ENCODE measurements at regions not wholly inside any gene's neighbourhood (a gene's known extent, or its start where the extent isn't known, plus 50 kb on each side); places are given as distances from the start of the nearest gene placed in this dataset.

- Histone ChIP-seq H3K4me1 (ENCODE audit: insufficient read depth, low read length, severe bottlenecking) (no peaks in the 10 kb centered on the region), H3K9ac (ENCODE audit: low read length) (no peak overlapping the region), H3K36me3 (ENCODE audit: insufficient read depth, low read length) (no peaks in the 10 kb centered on the region), H3F3A (ENCODE audit: insufficient read depth, low read length) (no peaks in the 10 kb centered on the region), H3K4me2 (ENCODE audit: low read length) (no peak overlapping the region), H3K4me3 (ENCODE audit: low read depth, low read length, poor library complexity, severe bottlenecking) (no peak overlapping the region), H3K27ac (ENCODE audit: low read depth, low read length, poor library complexity, severe bottlenecking) (no peak overlapping the region), H3K9me2 (ENCODE audit: low read depth, low read length) (no peaks in the 10 kb centered on the region), H2AFZ (ENCODE audit: low read length) (no peak overlapping the region), H3K79me2 (ENCODE audit: insufficient read depth, low read length) (no peaks in the 10 kb centered on the region), H4K20me1 (ENCODE audit: insufficient read depth, low read length) (no peaks in the 10 kb centered on the region), H3K27me3 (ENCODE audit: insufficient read depth, low read length) (no peaks in the 10 kb centered on the region), H3K9me3 (ENCODE audit: low read length) (no peaks in the 10 kb centered on the region)
- TF ChIP-seq CTCF (IDR thresholded peaks at IDR 0.05; ENCODE audit: low read length) (no peak), EZH2 (IDR thresholded peaks at IDR 0.05; ENCODE audit: borderline replicate concordance, low read length) (no peak)
Measured at GRCh38 chr17:14935139-14935841, 329.8 kb downstream of the PMP22 start.

- Histone ChIP-seq H3K9me2 (ENCODE audit: low read depth, low read length) (no peaks in the 10 kb centered on the region), H3K79me2 (ENCODE audit: insufficient read depth, low read length) (no peaks in the 10 kb centered on the region)
Measured at GRCh38 chr17:14933676-14934075, 331.4 kb downstream of the PMP22 start.

GRCh38 chr17:14926526-14927122, 338.5 kb downstream of the PMP22 start:
- no peak overlapping the region for H2AFZ ChIP-seq (ENCODE audit: low read length)

More at GRCh38 chr17:14933676-14934075, 331.4 kb downstream of the PMP22 start:
- Histone ChIP-seq H3F3A (ENCODE audit: insufficient read depth, low read length) (no peaks in the 10 kb centered on the region), H3K36me3 (ENCODE audit: insufficient read depth, low read length) (no peaks in the 10 kb centered on the region), H2AFZ (ENCODE audit: low read length) (no peak overlapping the region), H3K4me1 (ENCODE audit: insufficient read depth, low read length, severe bottlenecking) (no peaks in the 10 kb centered on the region), H3K27me3 (ENCODE audit: insufficient read depth, low read length) (no peaks in the 10 kb centered on the region), H3K4me3 (ENCODE audit: low read depth, low read length, poor library complexity, severe bottlenecking) (no peak overlapping the region), H3K9me3 (ENCODE audit: low read length) (no peaks in the 10 kb centered on the region), H3K4me2 (ENCODE audit: low read length) (no peak overlapping the region), H3K27ac (ENCODE audit: low read depth, low read length, poor library complexity, severe bottlenecking) (no peak overlapping the region), H3K9ac (ENCODE audit: low read length) (no peak overlapping the region), H4K20me1 (ENCODE audit: insufficient read depth, low read length) (no peaks in the 10 kb centered on the region)
- TF ChIP-seq CTCF (IDR thresholded peaks at IDR 0.05; ENCODE audit: low read length) (no peak), EZH2 (IDR thresholded peaks at IDR 0.05; ENCODE audit: borderline replicate concordance, low read length) (no peak)

More at GRCh38 chr17:14926526-14927122, 338.5 kb downstream of the PMP22 start:
- Histone ChIP-seq H3K27me3 (ENCODE audit: insufficient read depth, low read length) (no peaks in the 10 kb centered on the region), H4K20me1 (ENCODE audit: insufficient read depth, low read length) (no peaks in the 10 kb centered on the region), H3K9me3 (ENCODE audit: low read length) (no peaks in the 10 kb centered on the region), H3K4me3 (ENCODE audit: low read depth, low read length, poor library complexity, severe bottlenecking) (no peak overlapping the region), H3K4me1 (ENCODE audit: insufficient read depth, low read length, severe bottlenecking) (no peaks in the 10 kb centered on the region), H3K9ac (ENCODE audit: low read length) (no peak overlapping the region), H3F3A (ENCODE audit: insufficient read depth, low read length) (no peaks in the 10 kb centered on the region), H3K79me2 (ENCODE audit: insufficient read depth, low read length) (no peaks in the 10 kb centered on the region), H3K36me3 (ENCODE audit: insufficient read depth, low read length) (no peaks in the 10 kb centered on the region), H3K27ac (ENCODE audit: low read depth, low read length, poor library complexity, severe bottlenecking) (no peak overlapping the region), H3K4me2 (ENCODE audit: low read length) (no peak overlapping the region), H3K9me2 (ENCODE audit: low read depth, low read length) (no peaks in the 10 kb centered on the region)
- no peak for TF ChIP-seq EZH2 (IDR thresholded peaks at IDR 0.05; ENCODE audit: borderline replicate concordance, low read length)
- TF ChIP-seq CTCF (IDR thresholded peaks at IDR 0.05; ENCODE audit: low read length): peak; percentile 73
